ENCODE measurements at regions not wholly inside any gene's neighbourhood (a gene's known extent, or its start where the extent isn't known, plus 50 kb on each side); places are given as distances from the start of the nearest gene placed in this dataset.

- DNase-seq (ENCODE audit: insufficient read length, low spot score), result no peak
- no peak for FAIRE-seq
- TF ChIP-seq, protein P1, sequence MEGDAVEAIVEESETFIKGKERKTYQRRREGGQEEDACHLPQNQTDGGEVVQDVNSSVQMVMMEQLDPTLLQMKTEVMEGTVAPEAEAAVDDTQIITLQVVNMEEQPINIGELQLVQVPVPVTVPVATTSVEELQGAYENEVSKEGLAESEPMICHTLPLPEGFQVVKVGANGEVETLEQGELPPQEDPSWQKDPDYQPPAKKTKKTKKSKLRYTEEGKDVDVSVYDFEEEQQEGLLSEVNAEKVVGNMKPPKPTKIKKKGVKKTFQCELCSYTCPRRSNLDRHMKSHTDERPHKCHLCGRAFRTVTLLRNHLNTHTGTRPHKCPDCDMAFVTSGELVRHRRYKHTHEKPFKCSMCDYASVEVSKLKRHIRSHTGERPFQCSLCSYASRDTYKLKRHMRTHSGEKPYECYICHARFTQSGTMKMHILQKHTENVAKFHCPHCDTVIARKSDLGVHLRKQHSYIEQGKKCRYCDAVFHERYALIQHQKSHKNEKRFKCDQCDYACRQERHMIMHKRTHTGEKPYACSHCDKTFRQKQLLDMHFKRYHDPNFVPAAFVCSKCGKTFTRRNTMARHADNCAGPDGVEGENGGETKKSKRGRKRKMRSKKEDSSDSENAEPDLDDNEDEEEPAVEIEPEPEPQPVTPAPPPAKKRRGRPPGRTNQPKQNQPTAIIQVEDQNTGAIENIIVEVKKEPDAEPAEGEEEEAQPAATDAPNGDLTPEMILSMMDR (IDR thresholded peaks at IDR 0.05; ENCODE audit: insufficient read depth, missing control alignments), result no peak
Observed at GRCh38 chr2:30374380-30374779, 72.7 kb upstream of the LCLAT1 start.

DNA sequence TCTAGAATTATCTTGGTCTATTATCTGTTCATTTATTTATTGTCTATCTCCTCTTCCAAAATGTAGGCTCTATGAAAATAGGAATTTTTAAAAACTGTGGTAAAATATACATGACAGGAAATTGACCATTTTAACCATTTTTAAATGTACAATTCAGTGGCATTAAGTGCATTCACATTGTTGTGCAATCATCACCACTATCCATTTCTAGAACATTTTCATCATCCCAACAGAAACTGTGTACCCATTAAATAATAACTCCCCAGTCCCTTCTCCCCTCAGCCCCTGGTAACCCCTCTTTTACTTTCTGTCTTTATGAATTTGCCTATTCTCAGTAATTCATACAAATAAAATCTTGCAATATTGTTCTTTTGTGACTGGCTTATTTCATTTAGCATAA lies 71.1 kb upstream of the LCLAT1 start:
- TF ChIP-seq, protein P1 (IDR thresholded peaks at IDR 0.05; ENCODE audit: insufficient read depth, missing control alignments), result no peak
- no peak for FAIRE-seq
- no peak for DNase-seq (ENCODE audit: insufficient read length, low spot score)

- FAIRE-seq (no peak), DNase-seq (ENCODE audit: insufficient read length, low spot score) (no peak)
- TF ChIP-seq, protein P1 (IDR thresholded peaks at IDR 0.05; ENCODE audit: insufficient read depth, missing control alignments), result no peak
Observed at GRCh38 chr2:30379481-30379880, 67.6 kb upstream of the LCLAT1 start.

DNA sequence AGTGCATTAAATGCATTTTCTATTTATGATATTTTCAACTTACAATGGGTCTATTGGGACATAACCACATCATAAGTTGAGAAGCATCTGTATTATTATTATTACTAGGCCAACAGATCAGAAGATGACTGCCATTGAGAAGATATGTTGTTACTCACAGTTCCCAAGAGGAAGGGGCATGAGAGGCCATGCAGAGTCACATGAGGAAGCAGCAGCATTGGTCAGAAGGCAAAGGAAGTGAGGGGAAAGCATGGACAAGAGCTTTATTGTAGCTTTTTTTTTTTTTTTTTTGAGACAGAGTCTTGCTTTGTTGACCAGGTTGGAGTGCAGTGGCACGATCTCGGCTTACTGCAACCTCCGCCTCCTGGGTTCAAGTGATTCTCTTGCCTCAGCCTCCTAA lies 66.2 kb upstream of the LCLAT1 start:
- TF ChIP-seq, protein P1 (IDR thresholded peaks at IDR 0.05; ENCODE audit: insufficient read depth, missing control alignments), result no peak
- no peak for FAIRE-seq
- no peak for DNase-seq (ENCODE audit: insufficient read length, low spot score)

GRCh38 chr2:30382162-30382783 lies 64.8 kb upstream of the LCLAT1 start:
- DNase-seq (ENCODE audit: insufficient read length, low spot score), result no peak
- FAIRE-seq, result no peak

GRCh38 chr2:30382995-30383394 lies 64.1 kb upstream of the LCLAT1 start:
- FAIRE-seq (no peak), DNase-seq (ENCODE audit: insufficient read length, low spot score) (no peak)

More at GRCh38 chr2:30382162-30382783, 64.8 kb upstream of the LCLAT1 start:
- TF ChIP-seq, protein P1 (IDR thresholded peaks at IDR 0.05; ENCODE audit: insufficient read depth, missing control alignments), result no peak

GRCh38 chr2:30385327-30385726 lies 61.7 kb upstream of the LCLAT1 start:
- FAIRE-seq (no peak), DNase-seq (ENCODE audit: insufficient read length, low spot score) (no peak)
- TF ChIP-seq, protein P1 (IDR thresholded peaks at IDR 0.05; ENCODE audit: insufficient read depth, missing control alignments), result no peak

More at GRCh38 chr2:30382995-30383394, 64.1 kb upstream of the LCLAT1 start:
- TF ChIP-seq, protein P1 (IDR thresholded peaks at IDR 0.05; ENCODE audit: insufficient read depth, missing control alignments), result no peak
